ENCODE measurements at regions not wholly inside any gene's neighbourhood (a gene's known extent, or its start where the extent isn't known, plus 50 kb on each side); places are given as distances from the start of the nearest gene placed in this dataset.

DNA sequence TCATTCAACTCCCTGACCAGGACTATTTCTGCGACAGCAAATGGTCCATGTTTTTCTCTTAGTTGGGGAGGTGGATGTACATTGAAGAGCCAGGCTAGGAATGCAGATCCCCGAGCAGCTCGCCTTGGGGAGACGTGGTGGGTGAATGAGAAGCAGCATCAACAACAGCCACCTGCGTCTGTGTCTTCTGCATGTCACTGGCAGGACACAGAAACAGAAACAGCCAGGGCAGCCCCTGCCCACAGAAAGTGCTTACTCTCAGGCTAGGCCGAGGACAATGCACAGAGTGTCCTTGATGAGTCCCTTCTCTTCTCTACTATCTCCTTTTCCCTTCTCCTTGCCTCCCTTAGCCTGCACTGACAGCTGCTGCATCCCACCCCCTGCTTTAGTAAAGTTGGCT, 541.9 kb upstream of the CADM1 start:
- DNase-seq: no peak
- CTCF ChIA-PET: no interaction called here
- Mint-ChIP-seq H3K4me1 (ENCODE audit: low read depth, unreplicated experiment) (no peaks in the 10 kb centered on the region), H3K27me3 (ENCODE audit: insufficient read depth, unreplicated experiment) (peaks cover 21% of the 10 kb centered on the region), H3K4me3 (ENCODE audit: unreplicated experiment) (no peak overlapping the region), H3K36me3 (ENCODE audit: insufficient read depth, unreplicated experiment) (no peaks in the 10 kb centered on the region), H3K9me3 (ENCODE audit: unreplicated experiment) (no peaks in the 10 kb centered on the region), H3K27ac (ENCODE audit: unreplicated experiment) (no peak overlapping the region)
- BruUV-seq (replicated peaks): no TSS peak
- peaks cover 1% of the 10 kb centered on the region for H3K27me3 ChIP-seq (replicated peaks; ENCODE audit: control insufficient read depth, insufficient read depth, low read length)
- no peaks in the 10 kb centered on the region for H3K36me3 ChIP-seq (ENCODE audit: control insufficient read depth, insufficient read depth, low read length)
- POLR2A ChIA-PET: no interaction called here
- TF ChIP-seq CTCF (IDR thresholded peaks at IDR 0.05; ENCODE audit: insufficient read depth in 1 of 2, low read depth in 1 of 2, low read length in 1 of 2, severe bottlenecking in 1 of 2, unreplicated experiment in 1 of 2): no peak
- no peak overlapping the region for H3K4me3 ChIP-seq (ENCODE audit: low read depth, low read length)
- intact Hi-C loops (cut with micrococcal nuclease; ENCODE audit: unreplicated experiment): no loop called here
- no peaks in the 10 kb centered on the region for H3K9me3 ChIP-seq
- H3K4me1 ChIP-seq: no peaks in the 10 kb centered on the region

DNA sequence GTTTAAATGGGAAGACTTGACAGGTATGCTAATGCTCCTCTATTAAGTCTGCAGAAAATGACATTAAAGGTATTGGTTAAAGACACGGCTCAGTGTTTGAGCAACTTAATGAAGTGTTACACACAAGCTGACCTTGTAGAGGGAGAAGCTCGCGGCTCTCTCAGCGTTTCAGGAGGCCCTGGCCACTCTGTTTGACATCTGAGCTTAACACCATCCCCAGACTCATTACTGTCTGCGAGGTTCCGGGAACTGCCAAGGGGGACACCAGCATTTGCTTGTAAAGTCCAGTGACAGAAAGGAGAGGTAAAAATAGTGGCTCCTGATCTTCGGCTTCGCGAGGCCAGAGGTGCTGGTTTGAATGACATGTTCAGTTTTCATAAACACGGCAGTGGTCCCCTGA, 540.7 kb upstream of the CADM1 start:
- H3K4me1 Mint-ChIP-seq (ENCODE audit: low read depth, unreplicated experiment): no peaks in the 10 kb centered on the region
- H3K4me3 Mint-ChIP-seq (ENCODE audit: unreplicated experiment): no peak overlapping the region
- H3K36me3 ChIP-seq (ENCODE audit: control insufficient read depth, insufficient read depth, low read length): no peaks in the 10 kb centered on the region
- intact Hi-C loops (cut with micrococcal nuclease; ENCODE audit: unreplicated experiment): no loop called here
- no peak for DNase-seq
- H3K27me3 Mint-ChIP-seq (ENCODE audit: insufficient read depth, unreplicated experiment): peaks cover 21% of the 10 kb centered on the region
- H3K36me3 Mint-ChIP-seq (ENCODE audit: insufficient read depth, unreplicated experiment): no peaks in the 10 kb centered on the region
- no peaks in the 10 kb centered on the region for H3K9me3 ChIP-seq
- peaks cover 1% of the 10 kb centered on the region; the same call in 1 of the 2 replicates for H3K27me3 ChIP-seq (replicated peaks; ENCODE audit: control insufficient read depth, insufficient read depth, low read length)
- ChIA-PET CTCF (no interaction called here), POLR2A (no interaction called here)
- no peak overlapping the region for H3K27ac Mint-ChIP-seq (ENCODE audit: unreplicated experiment)
- H3K9me3 Mint-ChIP-seq (ENCODE audit: unreplicated experiment): no peaks in the 10 kb centered on the region
- no peaks in the 10 kb centered on the region for H3K4me1 ChIP-seq
- no TSS peak for BruUV-seq (replicated peaks)
- H3K4me3 ChIP-seq (ENCODE audit: low read depth, low read length): no peak overlapping the region
- TF ChIP-seq CTCF (IDR thresholded peaks at IDR 0.05; ENCODE audit: insufficient read depth in 1 of 2, low read depth in 1 of 2, low read length in 1 of 2, severe bottlenecking in 1 of 2, unreplicated experiment in 1 of 2): no peak

DNA sequence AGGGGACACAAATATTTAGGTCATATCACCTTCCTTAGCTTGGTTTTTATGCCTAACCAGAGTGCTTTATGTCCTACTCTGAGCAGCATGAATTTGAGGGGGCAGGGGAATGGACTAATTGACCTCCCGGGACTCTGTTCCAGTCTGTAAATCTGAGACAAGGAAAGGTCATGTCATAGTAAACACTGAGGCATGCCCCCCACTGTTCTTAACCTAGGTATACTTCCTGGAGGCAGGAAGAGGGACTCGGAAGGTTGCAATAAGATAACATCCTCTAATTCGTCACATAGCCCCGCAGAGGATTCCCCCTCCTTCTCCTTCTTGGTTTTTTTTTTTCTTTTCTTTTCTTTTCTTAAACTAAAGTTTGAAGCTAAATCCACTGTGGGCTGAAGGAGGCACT, 540.3 kb upstream of the CADM1 start:
- H3K4me1 Mint-ChIP-seq (ENCODE audit: low read depth, unreplicated experiment): no peaks in the 10 kb centered on the region
- BruUV-seq (replicated peaks): no TSS peak
- POLR2A ChIA-PET: no interaction called here

More for the DNA sequence above, 540.3 kb upstream of the CADM1 start:
- Mint-ChIP-seq H3K27ac (ENCODE audit: unreplicated experiment) (no peak overlapping the region), H3K27me3 (ENCODE audit: insufficient read depth, unreplicated experiment) (peaks cover 21% of the 10 kb centered on the region), H3K36me3 (ENCODE audit: insufficient read depth, unreplicated experiment) (no peaks in the 10 kb centered on the region), H3K9me3 (ENCODE audit: unreplicated experiment) (no peaks in the 10 kb centered on the region), H3K4me3 (ENCODE audit: unreplicated experiment) (no peak overlapping the region)
- H3K9me3 ChIP-seq: no peaks in the 10 kb centered on the region
- no peaks in the 10 kb centered on the region for H3K36me3 ChIP-seq (ENCODE audit: control insufficient read depth, insufficient read depth, low read length)
- no peak overlapping the region for H3K4me3 ChIP-seq (ENCODE audit: low read depth, low read length)
- intact Hi-C loops (cut with micrococcal nuclease; ENCODE audit: unreplicated experiment): no loop called here
- no peak for TF ChIP-seq CTCF (IDR thresholded peaks at IDR 0.05; ENCODE audit: insufficient read depth in 1 of 2, low read depth in 1 of 2, low read length in 1 of 2, severe bottlenecking in 1 of 2, unreplicated experiment in 1 of 2)
- DNase-seq: no peak
- H3K4me1 ChIP-seq: no peaks in the 10 kb centered on the region
- peaks cover 1% of the 10 kb centered on the region; the same call in 1 of the 2 replicates for H3K27me3 ChIP-seq (replicated peaks; ENCODE audit: control insufficient read depth, insufficient read depth, low read length)
- CTCF ChIA-PET: no interaction called here

Data from Caco-2 (cell line).